ENCODE measurements at regions not wholly inside any gene's neighbourhood (a gene's known extent, or its start where the extent isn't known, plus 50 kb on each side); places are given as distances from the start of the nearest gene placed in this dataset.

GRCh38 chr4:11175374-11175773, 253.3 kb downstream of the HS3ST1 start:
- TF ChIP-seq POLR2AphosphoS5 (IDR thresholded peaks at IDR 0.05) (no peak), CTCF (IDR thresholded peaks at IDR 0.05) (no peak)
